ENCODE measurements at regions not wholly inside any gene's neighbourhood (a gene's known extent, or its start where the extent isn't known, plus 50 kb on each side); places are given as distances from the start of the nearest gene placed in this dataset.

DNA sequence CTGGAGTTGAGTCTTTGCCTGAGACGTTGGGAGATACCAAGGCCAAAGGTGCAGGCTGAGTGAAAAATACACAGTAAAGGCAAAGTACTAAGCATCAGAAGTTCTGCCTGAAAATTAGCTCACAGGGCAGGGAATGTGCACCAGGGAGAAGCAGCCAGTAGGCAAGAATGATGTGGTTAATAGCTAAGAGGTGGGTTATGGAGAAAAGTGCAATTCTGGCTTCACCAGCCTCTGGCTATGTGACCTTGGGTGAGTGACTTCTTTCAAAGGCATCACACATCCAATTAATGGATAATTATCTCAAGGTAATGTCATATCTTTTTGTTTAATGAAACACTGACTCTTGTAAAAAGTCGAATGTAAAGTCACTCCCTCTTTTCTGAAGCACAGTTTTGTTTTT is 230.7 kb upstream of the FGGY start:
- DNase-seq = no peak

DNA sequence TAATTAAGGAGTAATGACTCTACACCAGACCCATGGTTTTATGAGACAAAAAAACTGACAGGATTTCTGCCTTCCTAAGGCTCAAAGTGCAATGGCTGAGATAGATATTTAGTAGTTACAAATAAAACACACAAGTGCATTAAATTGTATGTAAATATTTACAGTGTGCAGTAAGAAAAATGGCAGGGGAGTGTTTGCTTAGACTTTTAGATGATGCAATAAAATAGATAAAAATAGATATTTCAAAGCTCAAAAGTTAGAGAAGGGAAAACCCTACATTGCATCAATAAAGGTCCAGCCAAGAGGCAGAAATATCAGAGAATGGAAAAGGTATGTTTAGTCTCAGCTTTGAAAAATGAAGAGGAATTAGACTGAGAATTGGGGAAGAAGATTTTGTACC is 226.3 kb upstream of the FGGY start:
- no peak for DNase-seq

DNA sequence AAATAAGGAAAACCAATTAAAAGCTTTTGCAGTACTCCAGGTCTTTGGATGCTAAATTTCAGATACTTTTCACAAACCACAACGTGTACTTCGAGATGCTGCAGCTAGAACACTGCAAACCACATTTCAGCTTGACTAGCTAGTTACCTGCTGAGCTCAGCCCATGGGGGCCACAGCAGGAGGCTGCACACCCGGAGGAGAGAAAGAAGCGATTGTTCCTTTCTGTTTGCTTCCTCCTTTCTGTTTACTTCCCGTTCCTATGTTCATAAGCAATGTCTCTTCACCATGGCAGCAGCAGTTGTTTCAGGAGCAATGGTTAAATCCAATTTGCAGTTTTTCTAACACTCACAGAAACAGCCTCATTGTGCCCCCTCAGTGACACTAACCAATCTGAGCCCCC is 225.6 kb upstream of the FGGY start:
- no peak for DNase-seq

DNA sequence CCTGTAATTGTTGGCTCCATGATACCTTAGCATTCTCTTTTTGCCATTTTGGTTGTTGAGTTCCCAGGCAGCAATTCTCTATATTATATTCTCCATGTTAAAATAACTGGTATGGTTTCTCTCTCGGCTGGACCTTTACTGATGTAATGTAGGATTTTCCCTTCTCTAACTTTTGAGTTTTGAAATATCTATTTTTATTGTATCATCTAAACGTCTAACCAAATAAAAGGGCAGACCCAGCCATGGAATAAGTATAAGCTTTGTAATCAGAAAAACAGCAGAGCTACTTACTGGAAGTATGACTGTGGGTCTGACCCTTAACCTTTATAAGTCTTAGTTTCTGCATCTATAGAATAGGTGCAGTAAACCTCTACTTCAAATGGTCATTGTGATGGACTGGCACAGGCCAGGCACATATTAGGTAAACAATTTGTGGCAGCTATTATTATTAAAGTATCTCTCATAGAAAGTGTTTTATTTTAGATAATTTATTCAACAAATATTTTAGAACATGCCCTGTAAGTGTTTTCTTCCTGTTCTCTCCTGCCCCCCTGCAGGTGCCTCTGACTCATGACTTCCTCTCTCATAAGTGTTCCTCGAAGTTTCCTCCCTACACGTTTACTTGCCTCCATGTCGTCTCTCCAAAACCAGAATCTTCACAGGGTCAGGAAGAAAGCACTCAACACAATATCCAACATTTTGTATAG is 224.9 kb upstream of the FGGY start:
- DNase-seq = no peak

- no peak for DNase-seq
These were observed 224.3 kb upstream of the FGGY start for GRCh38 chr1:59072583-59072947.

GRCh38 chr1:59074598-59074997 is 222.3 kb upstream of the FGGY start:
- no peak for DNase-seq

GRCh38 chr1:59075021-59075420 is 221.9 kb upstream of the FGGY start:
- no peak for DNase-seq

DNA sequence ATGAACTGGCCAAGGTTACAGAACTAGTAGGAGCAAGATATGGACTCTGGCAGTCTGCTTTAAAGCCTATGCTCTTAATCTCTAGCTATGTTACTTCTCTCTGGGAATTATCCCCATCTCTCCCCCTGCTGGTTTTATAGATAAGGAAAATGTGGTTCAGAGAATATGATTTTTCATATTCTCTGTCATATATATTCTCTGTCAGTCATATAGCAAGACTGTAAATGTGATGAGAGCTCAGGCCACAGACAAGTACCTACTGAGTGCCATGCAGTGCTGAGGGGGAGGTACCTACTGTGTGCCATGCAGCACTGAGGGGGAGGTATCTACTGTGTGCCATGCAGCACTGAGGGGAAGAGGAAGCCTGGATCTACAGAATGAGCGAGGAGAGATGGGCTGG is 220.3 kb upstream of the FGGY start:
- peak in 1 of 2 experiments; percentile 51 for DNase-seq

DNA sequence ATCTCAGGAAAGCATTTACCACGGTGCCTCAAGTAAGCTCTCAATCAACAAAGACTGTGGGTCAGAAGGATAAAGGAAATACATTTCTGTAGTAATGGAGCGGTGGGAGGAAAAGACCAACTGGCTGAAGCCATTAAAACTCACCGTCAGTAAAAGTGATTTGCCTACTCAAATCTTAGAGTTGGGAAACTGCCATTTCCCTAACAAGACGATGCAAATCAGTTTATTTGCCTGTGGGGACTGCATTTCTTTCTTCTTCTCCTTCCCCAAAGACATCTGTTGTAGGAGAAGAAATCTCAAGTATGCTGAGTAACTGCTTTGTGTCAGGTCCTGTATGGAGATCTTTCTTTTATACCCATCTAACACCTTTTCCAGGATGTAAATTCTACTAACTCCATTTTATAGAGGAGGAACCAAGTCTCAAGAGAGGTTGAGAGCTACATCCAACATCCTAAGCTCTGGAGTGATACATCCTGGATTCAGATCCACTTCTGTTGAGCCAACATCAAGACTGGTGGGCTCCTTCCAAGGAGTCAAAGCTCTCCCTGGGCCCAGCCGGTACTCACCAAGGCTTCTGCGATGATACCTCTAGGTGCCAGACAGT is 219.3 kb upstream of the FGGY start:
- no peak for DNase-seq

DNA sequence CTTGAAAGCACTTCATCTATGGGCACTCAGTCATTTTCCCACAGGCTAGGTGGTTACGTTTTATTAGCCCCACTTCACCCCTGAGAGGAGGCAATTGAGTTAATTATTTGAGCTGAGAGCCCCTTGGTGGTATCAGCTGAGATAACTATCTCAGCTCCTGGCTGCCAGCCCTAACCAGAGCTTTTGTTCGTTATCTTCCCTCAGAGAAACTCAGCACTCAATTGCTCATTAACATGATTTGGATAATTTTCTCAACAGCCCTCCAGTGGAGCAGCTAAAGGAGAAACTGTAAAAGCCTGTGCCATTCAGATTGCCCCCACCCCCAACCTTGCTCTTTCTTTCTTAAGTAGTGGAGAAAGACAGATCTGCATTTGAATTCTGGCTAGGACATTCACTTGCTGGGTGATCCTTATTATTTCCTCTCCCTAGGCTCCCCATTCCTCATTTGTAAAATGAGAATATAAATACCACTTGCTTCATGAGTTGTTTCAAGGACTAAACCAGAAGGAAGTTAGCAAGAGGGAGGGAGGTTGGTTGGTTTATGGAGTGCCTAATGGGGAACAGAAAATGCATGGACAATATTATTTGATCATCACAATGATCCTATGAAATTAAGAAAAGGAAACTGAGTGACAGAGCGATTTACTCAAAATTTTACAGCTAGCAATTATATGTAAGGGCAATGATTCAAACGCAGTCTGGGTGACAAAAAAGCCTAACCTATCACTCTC is 218.7 kb upstream of the FGGY start:
- no peak for DNase-seq

DNA sequence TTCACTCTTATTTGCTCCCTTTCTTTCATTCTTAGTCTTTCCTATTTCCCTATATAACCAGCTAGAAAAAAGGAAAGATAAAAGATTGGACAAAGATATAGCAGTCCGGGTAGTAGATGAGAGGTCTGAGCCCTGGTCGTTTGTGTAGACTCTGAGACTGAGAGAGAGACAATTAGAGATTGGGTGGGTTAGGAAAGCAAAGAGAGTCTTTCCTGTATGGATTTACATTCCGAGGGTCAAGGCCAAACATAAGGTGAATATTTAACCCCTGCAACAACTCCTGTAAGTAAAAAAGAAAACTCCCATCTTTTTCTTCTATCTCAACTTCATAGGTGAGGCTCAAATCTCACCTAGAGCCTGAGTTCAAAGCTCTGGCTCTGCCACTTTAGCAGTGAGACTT is 218.0 kb upstream of the FGGY start:
- DNase-seq = no peak

DNA sequence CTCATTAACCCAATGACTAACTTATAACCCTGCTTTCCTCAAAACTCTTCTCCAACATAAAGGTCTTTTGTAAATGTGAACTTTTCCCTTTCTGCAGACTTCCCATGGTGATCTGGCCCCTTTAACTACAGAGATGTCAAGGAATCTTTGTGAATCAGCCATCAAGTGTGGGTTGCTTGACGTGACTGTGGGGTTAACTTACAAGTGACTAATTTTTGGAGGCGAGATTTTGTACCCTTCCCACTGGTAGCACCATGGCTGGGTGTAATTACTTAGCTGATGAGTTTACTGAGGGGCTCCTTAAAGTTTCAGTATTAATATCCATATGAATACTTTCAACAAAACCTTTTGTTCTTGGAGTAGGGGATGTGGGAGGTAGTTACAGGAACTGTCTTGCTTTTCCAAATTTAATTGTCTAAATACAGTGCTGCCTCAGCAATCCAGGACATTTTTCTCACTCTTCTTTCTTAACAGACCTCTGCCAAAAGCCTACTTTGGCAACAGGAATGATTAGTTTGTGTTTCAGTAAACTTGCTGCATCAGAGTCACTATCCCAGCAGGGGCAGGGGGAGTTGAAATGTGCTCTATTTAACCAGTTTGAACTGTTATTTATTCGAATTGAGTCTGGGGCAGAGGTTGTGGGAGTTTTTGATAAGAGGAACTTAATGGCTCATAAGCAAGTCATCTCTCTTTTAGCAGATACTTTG is 217.3 kb upstream of the FGGY start:
- DNase-seq = no peak

- no peak for DNase-seq
These were observed 215.7 kb upstream of the FGGY start for GRCh38 chr1:59081181-59081580.

DNA sequence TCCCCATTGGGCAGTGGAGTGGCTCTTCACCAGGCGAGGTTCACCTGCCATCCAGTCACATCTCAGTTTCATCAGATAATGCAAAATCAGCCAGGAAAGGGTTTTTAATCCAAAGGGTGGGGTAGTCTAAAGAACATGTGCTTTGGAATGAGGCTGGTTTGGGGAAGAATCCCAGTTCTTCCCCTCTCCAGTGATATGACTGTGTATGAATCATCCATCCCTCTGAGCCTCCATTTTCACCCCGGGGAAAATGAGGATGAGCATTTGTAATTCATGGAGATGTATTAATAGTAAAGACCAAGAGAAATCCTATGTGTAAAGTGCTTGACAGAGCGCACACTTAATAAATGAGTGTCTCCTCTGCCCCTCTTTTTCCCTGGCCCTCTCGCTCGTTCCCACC is 215.1 kb upstream of the FGGY start:
- no peak for DNase-seq

DNA sequence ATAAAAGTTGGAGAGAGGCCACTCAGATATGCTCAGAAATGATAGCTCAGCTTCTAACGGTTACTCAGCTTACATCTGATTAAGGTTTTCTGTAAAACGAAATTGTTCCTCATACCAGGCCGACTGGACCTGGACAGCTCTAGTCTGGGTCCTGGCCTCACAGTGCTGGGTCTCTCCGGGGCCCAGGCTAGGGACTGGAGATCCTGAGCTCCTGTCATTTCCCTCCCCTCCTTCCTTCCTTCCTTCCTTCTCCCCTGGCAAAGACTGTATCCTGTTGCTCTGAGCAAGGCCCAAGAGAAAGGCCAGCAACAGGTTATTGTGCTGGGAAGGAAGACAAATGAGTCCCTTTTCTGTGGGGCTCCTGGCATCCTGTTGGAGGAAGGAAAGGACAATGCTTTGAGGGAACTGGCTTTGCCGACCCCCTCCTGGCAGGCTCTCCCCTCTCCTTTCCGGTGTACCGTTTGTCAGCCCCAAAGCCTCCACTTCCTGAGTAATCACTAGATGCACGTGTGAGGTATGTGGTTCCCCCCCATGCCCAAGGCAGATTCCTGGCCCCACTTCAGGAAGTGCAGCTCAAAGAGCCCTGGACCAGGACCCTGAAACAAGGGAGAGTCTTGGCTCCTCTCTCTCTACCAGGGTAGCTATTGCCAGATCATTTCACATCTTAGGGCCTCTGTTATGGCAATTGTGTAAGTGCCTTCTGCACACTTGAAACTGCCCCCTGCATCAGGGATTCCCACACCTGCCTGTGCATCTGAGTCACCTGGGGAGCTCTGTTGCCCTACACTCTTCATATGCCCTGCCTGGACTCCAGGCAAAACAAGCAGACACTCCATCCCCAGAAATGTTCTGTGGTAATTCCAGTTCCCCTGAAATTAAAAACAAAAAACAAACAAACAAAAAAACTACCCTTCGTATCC is 212.7 kb upstream of the FGGY start:
- DNase-seq = no peak

DNA sequence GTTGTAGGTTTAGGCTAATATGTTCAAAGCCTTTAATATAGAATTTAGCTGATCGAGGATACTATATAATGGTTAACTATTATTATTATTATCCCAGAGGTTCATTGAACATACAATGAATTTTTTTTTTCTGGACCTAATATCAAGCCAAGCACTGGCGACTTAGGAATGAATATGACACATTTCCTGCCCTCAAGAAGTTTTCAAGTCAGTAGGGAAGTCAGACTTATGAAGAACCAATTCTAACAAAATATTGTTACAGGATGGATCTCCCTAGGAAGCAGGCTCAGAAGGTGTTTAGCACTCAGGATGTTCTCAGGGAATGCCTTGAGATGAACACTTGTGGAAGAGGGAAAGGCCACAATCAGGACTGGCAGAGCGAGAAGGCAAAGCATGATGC is 211.8 kb upstream of the FGGY start:
- no peak for DNase-seq

- no peak for DNase-seq
These were observed 207.7 kb upstream of the FGGY start for GRCh38 chr1:59089036-59089798.

GRCh38 chr1:59089922-59090457 is 206.9 kb upstream of the FGGY start:
- no peak for DNase-seq

DNA sequence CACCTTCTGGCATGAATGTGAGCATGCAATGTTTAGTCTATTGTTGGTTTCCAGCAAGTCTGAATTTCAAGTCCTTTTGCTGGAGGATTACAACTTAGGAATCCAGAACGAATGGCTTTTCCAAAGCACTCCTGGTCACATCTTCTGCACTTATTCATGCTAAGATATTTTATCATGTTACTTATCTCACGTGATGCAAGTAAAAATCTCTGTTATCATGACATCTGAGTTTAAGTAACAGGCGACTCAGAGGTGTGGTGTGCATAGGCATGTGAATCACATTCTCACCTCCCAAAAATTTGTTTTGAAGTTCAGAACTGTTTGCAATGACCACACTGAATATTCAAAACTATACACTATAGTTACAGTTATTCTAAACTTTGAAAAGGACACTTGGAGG is 204.8 kb upstream of the FGGY start:
- no peak for DNase-seq

GRCh38 chr1:59094001-59094400 is 202.9 kb upstream of the FGGY start:
- no peak for DNase-seq

GRCh38 chr1:59096501-59096900 is 200.4 kb upstream of the FGGY start:
- no peak for DNase-seq

- DNase-seq = no peak
These were observed 198.2 kb upstream of the FGGY start for GRCh38 chr1:59098655-59099054.

Measured in SW 1271 (cell line).